ENCODE measurements at regions not wholly inside any gene's neighbourhood (a gene's known extent, or its start where the extent isn't known, plus 50 kb on each side); places are given as distances from the start of the nearest gene placed in this dataset.

- no peak overlapping the region for H3K4me3 ChIP-seq
- H3K36me3 ChIP-seq, result no peaks in the 10 kb centered on the region
- H3K27me3 ChIP-seq, result no peaks in the 10 kb centered on the region
- H3K4me1 ChIP-seq (ENCODE audit: insufficient read depth), result no peaks in the 10 kb centered on the region
- 81 to 89% (median 82%) methylated on average over 7 of the region's 7 CpGs for WGBS, 3 donors
- no peaks in the 10 kb centered on the region for H3K9me3 ChIP-seq
- H3K27ac ChIP-seq, result no peak overlapping the region
- DNase-seq, result no peak
- intact Hi-C loops (cut with DNase I), result no loop called here
- TF ChIP-seq CTCF (IDR thresholded peaks at IDR 0.05), result no peak
- TF ChIP-seq POLR2A (IDR thresholded peaks at IDR 0.05), result no peak
- TF ChIP-seq EP300 (IDR thresholded peaks at IDR 0.05), result no peak
Observed at GRCh38 chr2:121947674-121948073, 192.2 kb downstream of the TSN start.

GRCh38 chr2:121949271-121949670 lies 193.8 kb downstream of the TSN start:
- Histone ChIP-seq H3K36me3 (no peaks in the 10 kb centered on the region), H3K4me1 (ENCODE audit: insufficient read depth) (no peaks in the 10 kb centered on the region), H3K27ac (no peak overlapping the region), H3K27me3 (no peaks in the 10 kb centered on the region), H3K9me3 (no peaks in the 10 kb centered on the region), H3K4me3 (no peak overlapping the region)
- intact Hi-C loops (cut with DNase I), result no loop called here
- DNase-seq, result no peak
- TF ChIP-seq CTCF (IDR thresholded peaks at IDR 0.05), result no peak
- TF ChIP-seq POLR2A (IDR thresholded peaks at IDR 0.05), result no peak
- TF ChIP-seq EP300 (IDR thresholded peaks at IDR 0.05), result no peak
- 77 to 88% (median 83%) methylated on average over 8 of the region's 8 CpGs for WGBS, 3 donors

GRCh38 chr2:121955426-121955825 lies 200.0 kb downstream of the TSN start:
- Histone ChIP-seq H3K4me3 (no peak overlapping the region), H3K4me1 (ENCODE audit: insufficient read depth) (no peaks in the 10 kb centered on the region), H3K27ac (no peak overlapping the region), H3K27me3 (no peaks in the 10 kb centered on the region), H3K36me3 (no peaks in the 10 kb centered on the region), H3K9me3 (no peaks in the 10 kb centered on the region)
- intact Hi-C loops (cut with DNase I), result no loop called here
- TF ChIP-seq CTCF (IDR thresholded peaks at IDR 0.05) (no peak), EP300 (IDR thresholded peaks at IDR 0.05) (no peak), POLR2A (IDR thresholded peaks at IDR 0.05) (no peak)
- WGBS, 3 donors, result 42 to 53% (median 51%) methylated on average over 6 of the region's 6 CpGs
- no peak for DNase-seq

- TF ChIP-seq POLR2A (IDR thresholded peaks at IDR 0.05), result no peak
- no peak for TF ChIP-seq EP300 (IDR thresholded peaks at IDR 0.05)
- TF ChIP-seq CTCF (IDR thresholded peaks at IDR 0.05), result no peak
- no peak overlapping the region for H3K4me3 ChIP-seq
- intact Hi-C loops (cut with DNase I), result no loop called here
- H3K27me3 ChIP-seq, result no peaks in the 10 kb centered on the region
- H3K36me3 ChIP-seq, result no peaks in the 10 kb centered on the region
- H3K27ac ChIP-seq, result no peak overlapping the region
- H3K9me3 ChIP-seq, result no peaks in the 10 kb centered on the region
- no peaks in the 10 kb centered on the region for H3K4me1 ChIP-seq (ENCODE audit: insufficient read depth)
- WGBS, 3 donors, result 73 to 79% (median 76%) methylated on average over 9 of the region's 9 CpGs
- no peak for DNase-seq
Observed at GRCh38 chr2:121955872-121956271, 200.4 kb downstream of the TSN start.

- H3K36me3 ChIP-seq, result no peaks in the 10 kb centered on the region
- no peak for DNase-seq
- intact Hi-C loops (cut with DNase I), result no loop called here
- H3K27me3 ChIP-seq, result no peaks in the 10 kb centered on the region
- WGBS, 3 donors, result 78 to 86% (median 83%) methylated on average over 7 of the region's 7 CpGs
- no peak for TF ChIP-seq EP300 (IDR thresholded peaks at IDR 0.05)
- no peak for TF ChIP-seq CTCF (IDR thresholded peaks at IDR 0.05)
- TF ChIP-seq POLR2A (IDR thresholded peaks at IDR 0.05), result no peak
- H3K4me1 ChIP-seq (ENCODE audit: insufficient read depth), result no peaks in the 10 kb centered on the region
- H3K27ac ChIP-seq, result no peak overlapping the region
- no peaks in the 10 kb centered on the region for H3K9me3 ChIP-seq
- no peak overlapping the region for H3K4me3 ChIP-seq
Observed at GRCh38 chr2:121960251-121960650, 204.8 kb downstream of the TSN start.

Measured in ovary (tissue), 7 donors.